GM12872 (cell line): ENCODE measurements at regions not wholly inside any gene's neighbourhood (a gene's known extent, or its start where the extent isn't known, plus 50 kb on each side); places are given as distances from the start of the nearest gene placed in this dataset.

Experiments used
- CTCF ChIP-seq: IDR thresholded peaks from 3 replicates; pipeline ENCODE4 v1.5.1; 2011; ENCODE audit warnings: low read depth, mild to moderate bottlenecking, low read length, moderate library complexity; ENCODE audit not compliant: insufficient read depth

GRCh38 chr1:244180256-244180655 is 129.2 kb downstream of the ZBTB18 start:
- no peak for TF ChIP-seq CTCF

GRCh38 chr1:244181867-244182266 is 130.8 kb downstream of the ZBTB18 start:
- TF ChIP-seq CTCF = no peak

- TF ChIP-seq CTCF = no peak
Observed at GRCh38 chr1:244183037-244183436, 132.0 kb downstream of the ZBTB18 start.

- no peak for TF ChIP-seq CTCF
Observed at GRCh38 chr1:244186372-244186771, 135.3 kb downstream of the ZBTB18 start.

- TF ChIP-seq CTCF = no peak
Observed at GRCh38 chr1:244187310-244187709, 136.2 kb downstream of the ZBTB18 start.

- TF ChIP-seq CTCF = no peak
Observed at GRCh38 chr1:244191581-244191980, 140.5 kb downstream of the ZBTB18 start.

GRCh38 chr1:244192325-244192724 is 141.2 kb downstream of the ZBTB18 start:
- no peak for TF ChIP-seq CTCF
